K562 (cell line): ENCODE measurements at regions not wholly inside any gene's neighbourhood (a gene's known extent, or its start where the extent isn't known, plus 50 kb on each side); places are given as distances from the start of the nearest gene placed in this dataset.
A peak's percentile ranks its signal among the peaks of the same experiment; 100 is the strongest.

Source experiments
- ATAC-seq: fragments of 200-7000 bp; cut with Tn5 transposase; 3 replicates; pipeline ENCODE4 v1.9.1; 2020; ENCODE audit warnings: moderate library complexity
- BruUV-seq: library from RNA; stranded (reverse); fragments of 400-500 nt; replicated peaks from 2 replicates; lab custom pipeline; 2021; lab: Mats Ljungman, UMichigan
- CTCF ChIA-PET: fragments of 300-600 bp; formaldehyde crosslinking; extraction: SDS; loops from one replicate; lab custom pipeline; 2021; ENCODE audit warnings: low intra/inter-chr PET ratio; lab: Yijun Ruan, JAX
- POLR2A ChIA-PET: fragments of 300-600, 350-650 bp; sonication (Branson Sonifier 250); formaldehyde crosslinking; extraction: SDS; loops from one replicate; lab custom pipeline; 2021; ENCODE audit warnings: antibody characterized with exemption, inconsistent platforms; lab: Yijun Ruan, JAX
- DNase-seq, 4 experiments: peaks; one replicate each; pipeline versions ENCODE4 v3.0.0 to v3.0.0-alpha.2; 2011 to 2018; ENCODE audit warnings: low spot score in 3 of 4, mixed read lengths in 3 of 4; ENCODE audit errors: extremely low read depth in 1 of 4
- FAIRE-seq: peaks from 2 replicates; lab custom pipeline; 2011; peaks lifted over from hg19 to GRCh38; lab: Jason Lieb, UNC
- H2AFZ ChIP-seq: 2 replicates; pipeline ENCODE4 v1.6.0; 2011; ENCODE audit warnings: low read depth, low read length, control low read depth, inconsistent platforms
- H3K27ac ChIP-seq: fragments of 200-600 bp; 3 replicates; pipeline ENCODE4 v1.8.0; 2011; ENCODE audit warnings: low read depth, mild to moderate bottlenecking, control low read depth, inconsistent platforms, low read length, moderate library complexity, mixed read lengths; ENCODE audit errors: extremely low read depth
- H3K27me3 ChIP-seq, 2 experiments: fragments of 300-600 bp in 1 of 2; 2 replicates in 1 of 2; 3 replicates in 1 of 2; pipeline versions ENCODE4 v1.6.0 to v1.8.0; 2011; ENCODE audit warnings: inconsistent platforms in 2 of 2, low read length in 2 of 2, mild to moderate bottlenecking in 1 of 2, mixed read lengths in 1 of 2, moderate library complexity in 1 of 2; ENCODE audit not compliant: control insufficient read depth in 2 of 2, insufficient read depth in 2 of 2
- H3K36me3 ChIP-seq: fragments of 300-600 bp; 3 replicates; pipeline ENCODE4 v1.8.0; 2011; ENCODE audit warnings: mild to moderate bottlenecking, low read length, inconsistent platforms; ENCODE audit not compliant: control insufficient read depth, insufficient read depth
- H3K4me1 ChIP-seq, 2 experiments: fragments of 200-600 bp in 1 of 2; replicated peaks in 1 of 2; 2 replicates in 1 of 2; 3 replicates in 1 of 2; pipeline versions ENCODE4 v1.5.1 to v1.8.0; 2011; ENCODE audit warnings: inconsistent platforms in 2 of 2, low read length in 2 of 2, mild to moderate bottlenecking in 1 of 2, mixed read lengths in 1 of 2, moderate library complexity in 1 of 2; ENCODE audit not compliant: control insufficient read depth in 2 of 2, insufficient read depth in 2 of 2
- H3K4me2 ChIP-seq: 2 replicates; pipeline ENCODE4 v1.6.1; 2011; ENCODE audit warnings: low read length, control low read depth, inconsistent platforms, mixed read lengths; ENCODE audit not compliant: insufficient read depth
- H3K4me3 ChIP-seq: fragments of 200-600 bp; sonication (generic), shearing (Covaris generic); 2 replicates; pipeline ENCODE4 v1.5.1; 2016; ENCODE audit warnings: control low read depth, inconsistent platforms
- H3K79me2 ChIP-seq: fragments of 200-600 bp; 3 replicates; pipeline ENCODE4 v1.8.0; 2011; ENCODE audit warnings: low read length, inconsistent platforms; ENCODE audit not compliant: control insufficient read depth, insufficient read depth
- H3K9ac ChIP-seq, 2 experiments: 2 replicates each; pipeline versions ENCODE4 v1.6.0 to v1.6.1; 2011; ENCODE audit warnings: low read depth in 2 of 2, low read length in 2 of 2, control low read depth in 1 of 2, inconsistent platforms in 1 of 2, mild to moderate bottlenecking in 1 of 2, mixed read lengths in 1 of 2; ENCODE audit not compliant: insufficient read depth in 1 of 2
- H3K9me1 ChIP-seq: one replicate; pipeline ENCODE4 v1.6.0; 2011; ENCODE audit warnings: inconsistent platforms, mild to moderate bottlenecking, low read length, moderate library complexity; ENCODE audit not compliant: control insufficient read depth, insufficient read depth
- H3K9me3 ChIP-seq: replicated peaks from 2 replicates; pipeline ENCODE4 v1.5.1; 2011; ENCODE audit warnings: low read depth, low read length, inconsistent platforms; ENCODE audit not compliant: control insufficient read depth, insufficient read depth
- H4K20me1 ChIP-seq: replicated peaks from 2 replicates; pipeline ENCODE4 v1.6.1; 2011; ENCODE audit warnings: low read length, inconsistent platforms, mixed read lengths; ENCODE audit not compliant: control insufficient read depth, insufficient read depth
- CEBPB ChIP-seq: fragments of 450-650 bp; IDR thresholded peaks from 2 replicates; pipeline ENCODE4 v1.6.1; 2016; ENCODE audit warnings: missing genetic modification characterization, missing compliant biosample characterization
- CEBPG ChIP-seq, 3 experiments: fragments of 200-800 bp in 1 of 3; sonication (Bioruptor generic) in 1 of 3; sonication (generic) in 1 of 3; formaldehyde crosslinking in 1 of 3; IDR thresholded peaks in 2 of 3; conservative IDR thresholded peaks in 1 of 3; 2 replicates each; pipeline versions ENCODE4 v1.6.1 to v1.8.0; 2016 to 2022; ENCODE audit warnings: missing compliant biosample characterization in 2 of 3, missing genetic modification characterization in 2 of 3, mild to moderate bottlenecking in 1 of 3, missing genetic modification reagents in 1 of 3
- MYNN ChIP-seq, 2 experiments: sonication (generic); formaldehyde crosslinking in 1 of 2; IDR thresholded peaks; 2 replicates each; pipeline versions ENCODE4 v1.5.0 to v1.6.1; 2016 to 2020; ENCODE audit warnings: antibody characterized with exemption in 1 of 2, missing genetic modification reagents in 1 of 2
- PML ChIP-seq: IDR thresholded peaks from 2 replicates; pipeline ENCODE4 v1.6.1; 2012; ENCODE audit warnings: low read length, inconsistent platforms
- RBM34 ChIP-seq: fragments of 200-400 bp; formaldehyde crosslinking; IDR thresholded peaks from 2 replicates; pipeline ENCODE4 v1.6.1; 2018; ENCODE audit warnings: low read length, borderline replicate concordance; ENCODE audit not compliant: insufficient read depth
- SMAD4 ChIP-seq: fragments of 250-450 bp; sonication (Bioruptor Pico); conservative IDR thresholded peaks from 2 replicates; pipeline ENCODE4 v1.8.0; 2021; ENCODE audit warnings: inconsistent platforms, mild to moderate bottlenecking, moderate library complexity
- SRSF3 ChIP-seq: fragments of 200-400 bp; formaldehyde crosslinking; IDR thresholded peaks from 2 replicates; pipeline ENCODE4 v1.6.1; 2016; ENCODE audit warnings: mild to moderate bottlenecking, low read length, moderate library complexity; ENCODE audit not compliant: insufficient read depth
- WGBS: fragments of 100-300 bp; shearing (Covaris generic); methylation state at CpG from one replicate; pipeline ENCODE4 v1.1.6; 2016; ENCODE audit warnings: low coverage, mixed read lengths; ENCODE audit not compliant: insufficient coverage; ENCODE audit errors: missing lambda C conversion rate; 5-methylcytosine and 5-hydroxymethylcytosine counted together
- in situ Hi-C: fragments of 300-500 bp; cut with MboI; formaldehyde crosslinking; loops from 4 replicates; pipeline ENCODE4 v1.15.0; 2018; ENCODE audit warnings: inconsistent platforms, mixed read lengths
- intact Hi-C: fragments of 100-400 bp; cut with micrococcal nuclease; formaldehyde crosslinking; loops from 2 replicates; pipeline ENCODE4 v1.14.2; 2022
- TF ChIP-seq, protein P1 (sequence below): fragments of 250-450 bp; sonication (Bioruptor Pico); IDR thresholded peaks from 2 replicates; pipeline ENCODE4 v1.6.1; 2021; ENCODE audit warnings: mild to moderate bottlenecking
- TF ChIP-seq, protein P2 (sequence below): IDR thresholded peaks from 2 replicates; pipeline ENCODE4 v1.6.1; 2011; ENCODE audit warnings: borderline replicate concordance, low read depth, mild to moderate bottlenecking, moderate library complexity, low read length; ENCODE audit not compliant: insufficient read depth, poor library complexity, severe bottlenecking

DNA sequence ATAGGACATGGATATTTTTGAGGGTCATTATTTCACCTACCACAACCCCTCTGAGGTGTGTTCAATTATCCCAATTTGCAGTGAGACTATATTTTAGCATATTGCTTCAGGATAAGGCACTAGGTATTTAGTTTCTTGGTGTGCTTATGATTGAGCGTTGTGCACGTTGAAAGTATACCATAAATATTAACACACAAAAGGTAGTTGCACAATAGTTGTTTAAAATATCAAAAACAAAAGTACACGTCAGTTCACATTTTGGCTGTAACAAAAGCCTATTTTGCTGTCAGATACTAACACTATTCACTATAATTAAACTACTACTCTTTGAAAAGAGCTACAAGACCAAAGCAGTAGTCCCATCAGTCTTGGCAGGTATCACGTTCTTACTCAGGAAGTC, 367.5 kb downstream of the DSC3 start:
- no peak for FAIRE-seq
- WGBS: 60% methylated on average over 4 of the region's 4 CpGs
- Histone ChIP-seq H3K9me3 (peaks cover 22% of the 10 kb centered on the region), H2AFZ (peak overlapping the region; percentile 85), H3K36me3 (peaks cover 11% of the 10 kb centered on the region; the same call in 2 of the 3 replicates), H3K4me3 (no peak overlapping the region), H4K20me1 (no peaks in the 10 kb centered on the region), H3K27me3 (no peaks in the 10 kb centered on the region), H3K27ac (peak overlapping the region; percentile 85), H3K4me2 (no peak overlapping the region), H3K9ac (peak overlapping the region in 1 of 2 experiments; percentile 72; a peak in 1 of 4 replicates), H3K4me1 (peaks cover 0 to 20% of the 10 kb centered on the region in 2 experiments; a peak in 3 of 5 replicates), H3K79me2 (no peaks in the 10 kb centered on the region), H3K9me1 (no peaks in the 10 kb centered on the region)
- CTCF ChIA-PET: no interaction called here
- TF ChIP-seq, protein P1, sequence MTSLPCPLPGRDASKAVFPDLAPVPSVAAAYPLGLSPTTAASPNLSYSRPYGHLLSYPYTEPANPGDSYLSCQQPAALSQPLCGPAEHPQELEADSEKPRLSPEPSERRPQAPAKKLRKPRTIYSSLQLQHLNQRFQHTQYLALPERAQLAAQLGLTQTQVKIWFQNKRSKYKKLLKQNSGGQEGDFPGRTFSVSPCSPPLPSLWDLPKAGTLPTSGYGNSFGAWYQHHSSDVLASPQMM (CRISPR knock-in tag): no peak
- TF ChIP-seq CEBPB (tag): peak; percentile 90
- no peak for TF ChIP-seq CEBPG (CRISPR knock-in tag; IDR thresholded peaks at IDR 0.05)
- TF ChIP-seq CEBPG (tag; conservative IDR thresholded peaks at IDR 0.05 in 1 of 2, IDR thresholded peaks at IDR 0.05 in 1 of 2): peak; percentile 25 to 85; a peak in 2 of 4 replicates
- TF ChIP-seq, protein P2, sequence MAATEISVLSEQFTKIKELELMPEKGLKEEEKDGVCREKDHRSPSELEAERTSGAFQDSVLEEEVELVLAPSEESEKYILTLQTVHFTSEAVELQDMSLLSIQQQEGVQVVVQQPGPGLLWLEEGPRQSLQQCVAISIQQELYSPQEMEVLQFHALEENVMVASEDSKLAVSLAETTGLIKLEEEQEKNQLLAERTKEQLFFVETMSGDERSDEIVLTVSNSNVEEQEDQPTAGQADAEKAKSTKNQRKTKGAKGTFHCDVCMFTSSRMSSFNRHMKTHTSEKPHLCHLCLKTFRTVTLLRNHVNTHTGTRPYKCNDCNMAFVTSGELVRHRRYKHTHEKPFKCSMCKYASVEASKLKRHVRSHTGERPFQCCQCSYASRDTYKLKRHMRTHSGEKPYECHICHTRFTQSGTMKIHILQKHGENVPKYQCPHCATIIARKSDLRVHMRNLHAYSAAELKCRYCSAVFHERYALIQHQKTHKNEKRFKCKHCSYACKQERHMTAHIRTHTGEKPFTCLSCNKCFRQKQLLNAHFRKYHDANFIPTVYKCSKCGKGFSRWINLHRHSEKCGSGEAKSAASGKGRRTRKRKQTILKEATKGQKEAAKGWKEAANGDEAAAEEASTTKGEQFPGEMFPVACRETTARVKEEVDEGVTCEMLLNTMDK: no peak
- no peak for TF ChIP-seq MYNN (IDR thresholded peaks at IDR 0.05)
- no peak for TF ChIP-seq MYNN (CRISPR knock-in tag; IDR thresholded peaks at IDR 0.05)
- TF ChIP-seq SRSF3: no peak
- TF ChIP-seq PML: no peak
- no peak for TF ChIP-seq RBM34
- TF ChIP-seq SMAD4 (CRISPR knock-in tag): no peak
- POLR2A ChIA-PET: interaction anchor here (0.8 kb wide), 1 partner anchor 23 kb away, joined by 4 read pairs; no protein-coding TSS in a partner anchor
- ATAC-seq: no peak
- in situ Hi-C loops (no loop called here), intact Hi-C loops (loop anchor here (5.0 to 10.0 kb wide), 5 partner anchors 180 to 290 kb away; no protein-coding TSS in a partner anchor)
- BruUV-seq: no TSS peak
- DNase-seq: no peak
